Transverse colon (tissue), 3 donors: ENCODE measurements at regions not wholly inside any gene's neighbourhood (a gene's known extent, or its start where the extent isn't known, plus 50 kb on each side); places are given as distances from the start of the nearest gene placed in this dataset.

ENCODE experiments used
- POLR2A ChIP-seq: fragments of 450-650 bp; IDR thresholded peaks from one replicate; pipeline ENCODE4 v1.6.1; 2016; ENCODE audit warnings: antibody characterized with exemption, mild to moderate bottlenecking, moderate library complexity
- TF ChIP-seq, protein P1 (sequence below), 5 experiments: fragments of 200-600 bp in 3 of 5; fragments of 450-650 bp in 2 of 5; sonication (generic) in 3 of 5; IDR thresholded peaks; 1 replicate in 2 of 5; 2 replicates in 3 of 5; pipeline ENCODE4 v1.5.1; 2016 to 2017; ENCODE audit warnings: antibody characterized with exemption in 5 of 5, inconsistent platforms in 3 of 5, mild to moderate bottlenecking in 2 of 5, moderate library complexity in 1 of 5

GRCh38 chr3:30123755-30124154 is 482.6 kb upstream of the TGFBR2 start:
- no peak for TF ChIP-seq POLR2A
- TF ChIP-seq, protein P1, sequence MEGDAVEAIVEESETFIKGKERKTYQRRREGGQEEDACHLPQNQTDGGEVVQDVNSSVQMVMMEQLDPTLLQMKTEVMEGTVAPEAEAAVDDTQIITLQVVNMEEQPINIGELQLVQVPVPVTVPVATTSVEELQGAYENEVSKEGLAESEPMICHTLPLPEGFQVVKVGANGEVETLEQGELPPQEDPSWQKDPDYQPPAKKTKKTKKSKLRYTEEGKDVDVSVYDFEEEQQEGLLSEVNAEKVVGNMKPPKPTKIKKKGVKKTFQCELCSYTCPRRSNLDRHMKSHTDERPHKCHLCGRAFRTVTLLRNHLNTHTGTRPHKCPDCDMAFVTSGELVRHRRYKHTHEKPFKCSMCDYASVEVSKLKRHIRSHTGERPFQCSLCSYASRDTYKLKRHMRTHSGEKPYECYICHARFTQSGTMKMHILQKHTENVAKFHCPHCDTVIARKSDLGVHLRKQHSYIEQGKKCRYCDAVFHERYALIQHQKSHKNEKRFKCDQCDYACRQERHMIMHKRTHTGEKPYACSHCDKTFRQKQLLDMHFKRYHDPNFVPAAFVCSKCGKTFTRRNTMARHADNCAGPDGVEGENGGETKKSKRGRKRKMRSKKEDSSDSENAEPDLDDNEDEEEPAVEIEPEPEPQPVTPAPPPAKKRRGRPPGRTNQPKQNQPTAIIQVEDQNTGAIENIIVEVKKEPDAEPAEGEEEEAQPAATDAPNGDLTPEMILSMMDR (IDR thresholded peaks at IDR 0.05) = no peak
